A549 (cell line): ENCODE measurements at regions not wholly inside any gene's neighbourhood (a gene's known extent, or its start where the extent isn't known, plus 50 kb on each side); places are given as distances from the start of the nearest gene placed in this dataset.

ENCODE experiments used
- EHF ChIP-seq: fragments of 250-450 bp; sonication (Bioruptor Pico); IDR thresholded peaks from 2 replicates; pipeline ENCODE4 v1.5.0; 2020; ENCODE audit warnings: mild to moderate bottlenecking
- MAFK ChIP-seq: fragments of 450-650 bp; IDR thresholded peaks from 2 replicates; pipeline ENCODE4 v1.6.1; 2014; ENCODE audit not compliant: partially characterized antibody
- POLR2A ChIP-seq: IDR thresholded peaks from 2 replicates; pipeline ENCODE4 v1.6.1; 2012; ENCODE audit warnings: mild to moderate bottlenecking, low read length
- RNF2 ChIP-seq: fragments of 200-600 bp; sonication (generic); IDR thresholded peaks from 2 replicates; pipeline ENCODE4 v1.6.1; 2016; ENCODE audit warnings: low read depth, mild to moderate bottlenecking, antibody characterized with exemption, moderate library complexity, borderline replicate concordance
- TF ChIP-seq, protein P1 (sequence below): fragments of 200-600 bp; sonication (generic); IDR thresholded peaks from 2 replicates; pipeline ENCODE4 v1.6.1; 2016; ENCODE audit warnings: antibody characterized with exemption, mild to moderate bottlenecking, moderate library complexity
- TF ChIP-seq, protein P2 (sequence below): fragments of >200 bp; sonication (Bioruptor Twin); formaldehyde crosslinking; IDR thresholded peaks from 3 replicates; pipeline ENCODE4 v1.5.1; 2016

DNA sequence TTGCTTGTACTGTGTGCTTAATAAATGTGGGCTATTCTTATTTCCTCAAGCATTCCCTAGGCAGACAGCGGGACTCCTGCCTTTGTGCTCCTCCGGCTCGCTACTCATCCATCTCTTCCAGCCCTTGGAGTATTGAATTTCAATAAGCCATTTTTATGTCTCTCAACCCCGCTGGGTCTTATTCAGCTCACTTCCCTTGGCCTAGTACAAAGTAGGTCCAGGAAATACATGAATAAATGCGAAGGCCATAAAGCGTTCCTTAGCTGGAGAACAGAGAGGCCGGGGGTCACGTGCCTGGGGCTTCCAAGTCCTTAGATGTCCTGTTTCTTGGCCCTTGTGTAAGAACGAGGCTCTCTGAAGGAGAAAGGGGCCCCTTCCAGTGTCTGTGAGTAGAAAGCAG, 236.7 kb upstream of the ASIC2 start:
- TF ChIP-seq MAFK = no peak
- TF ChIP-seq, protein P1, sequence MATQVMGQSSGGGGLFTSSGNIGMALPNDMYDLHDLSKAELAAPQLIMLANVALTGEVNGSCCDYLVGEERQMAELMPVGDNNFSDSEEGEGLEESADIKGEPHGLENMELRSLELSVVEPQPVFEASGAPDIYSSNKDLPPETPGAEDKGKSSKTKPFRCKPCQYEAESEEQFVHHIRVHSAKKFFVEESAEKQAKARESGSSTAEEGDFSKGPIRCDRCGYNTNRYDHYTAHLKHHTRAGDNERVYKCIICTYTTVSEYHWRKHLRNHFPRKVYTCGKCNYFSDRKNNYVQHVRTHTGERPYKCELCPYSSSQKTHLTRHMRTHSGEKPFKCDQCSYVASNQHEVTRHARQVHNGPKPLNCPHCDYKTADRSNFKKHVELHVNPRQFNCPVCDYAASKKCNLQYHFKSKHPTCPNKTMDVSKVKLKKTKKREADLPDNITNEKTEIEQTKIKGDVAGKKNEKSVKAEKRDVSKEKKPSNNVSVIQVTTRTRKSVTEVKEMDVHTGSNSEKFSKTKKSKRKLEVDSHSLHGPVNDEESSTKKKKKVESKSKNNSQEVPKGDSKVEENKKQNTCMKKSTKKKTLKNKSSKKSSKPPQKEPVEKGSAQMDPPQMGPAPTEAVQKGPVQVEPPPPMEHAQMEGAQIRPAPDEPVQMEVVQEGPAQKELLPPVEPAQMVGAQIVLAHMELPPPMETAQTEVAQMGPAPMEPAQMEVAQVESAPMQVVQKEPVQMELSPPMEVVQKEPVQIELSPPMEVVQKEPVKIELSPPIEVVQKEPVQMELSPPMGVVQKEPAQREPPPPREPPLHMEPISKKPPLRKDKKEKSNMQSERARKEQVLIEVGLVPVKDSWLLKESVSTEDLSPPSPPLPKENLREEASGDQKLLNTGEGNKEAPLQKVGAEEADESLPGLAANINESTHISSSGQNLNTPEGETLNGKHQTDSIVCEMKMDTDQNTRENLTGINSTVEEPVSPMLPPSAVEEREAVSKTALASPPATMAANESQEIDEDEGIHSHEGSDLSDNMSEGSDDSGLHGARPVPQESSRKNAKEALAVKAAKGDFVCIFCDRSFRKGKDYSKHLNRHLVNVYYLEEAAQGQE = no peak
- TF ChIP-seq EHF (CRISPR knock-in tag) = no peak
- TF ChIP-seq RNF2 = no peak
- TF ChIP-seq POLR2A = no peak
- TF ChIP-seq, protein P2, sequence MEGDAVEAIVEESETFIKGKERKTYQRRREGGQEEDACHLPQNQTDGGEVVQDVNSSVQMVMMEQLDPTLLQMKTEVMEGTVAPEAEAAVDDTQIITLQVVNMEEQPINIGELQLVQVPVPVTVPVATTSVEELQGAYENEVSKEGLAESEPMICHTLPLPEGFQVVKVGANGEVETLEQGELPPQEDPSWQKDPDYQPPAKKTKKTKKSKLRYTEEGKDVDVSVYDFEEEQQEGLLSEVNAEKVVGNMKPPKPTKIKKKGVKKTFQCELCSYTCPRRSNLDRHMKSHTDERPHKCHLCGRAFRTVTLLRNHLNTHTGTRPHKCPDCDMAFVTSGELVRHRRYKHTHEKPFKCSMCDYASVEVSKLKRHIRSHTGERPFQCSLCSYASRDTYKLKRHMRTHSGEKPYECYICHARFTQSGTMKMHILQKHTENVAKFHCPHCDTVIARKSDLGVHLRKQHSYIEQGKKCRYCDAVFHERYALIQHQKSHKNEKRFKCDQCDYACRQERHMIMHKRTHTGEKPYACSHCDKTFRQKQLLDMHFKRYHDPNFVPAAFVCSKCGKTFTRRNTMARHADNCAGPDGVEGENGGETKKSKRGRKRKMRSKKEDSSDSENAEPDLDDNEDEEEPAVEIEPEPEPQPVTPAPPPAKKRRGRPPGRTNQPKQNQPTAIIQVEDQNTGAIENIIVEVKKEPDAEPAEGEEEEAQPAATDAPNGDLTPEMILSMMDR = no peak
